Epithelial cell of esophagus (primary cell): ENCODE measurements at regions not wholly inside any gene's neighbourhood (a gene's known extent, or its start where the extent isn't known, plus 50 kb on each side); places are given as distances from the start of the nearest gene placed in this dataset.
A peak's percentile ranks its signal among the peaks of the same experiment; 100 is the strongest.

Experiments used
- DNase-seq: peaks from one replicate; pipeline ENCODE4 v3.0.0; 2010; ENCODE audit warnings: low read depth
- H3K4me3 ChIP-seq: 2 replicates; pipeline ENCODE4 v1.5.1; 2011; ENCODE audit warnings: mild to moderate bottlenecking, low read length, control low read depth
- TF ChIP-seq, protein P1 (sequence below): IDR thresholded peaks from 2 replicates; pipeline ENCODE4 v1.5.1; 2011; ENCODE audit warnings: low read depth, mild to moderate bottlenecking, low read length, control low read depth, inconsistent platforms; ENCODE audit not compliant: insufficient read depth; ENCODE audit errors: missing control alignments

DNA sequence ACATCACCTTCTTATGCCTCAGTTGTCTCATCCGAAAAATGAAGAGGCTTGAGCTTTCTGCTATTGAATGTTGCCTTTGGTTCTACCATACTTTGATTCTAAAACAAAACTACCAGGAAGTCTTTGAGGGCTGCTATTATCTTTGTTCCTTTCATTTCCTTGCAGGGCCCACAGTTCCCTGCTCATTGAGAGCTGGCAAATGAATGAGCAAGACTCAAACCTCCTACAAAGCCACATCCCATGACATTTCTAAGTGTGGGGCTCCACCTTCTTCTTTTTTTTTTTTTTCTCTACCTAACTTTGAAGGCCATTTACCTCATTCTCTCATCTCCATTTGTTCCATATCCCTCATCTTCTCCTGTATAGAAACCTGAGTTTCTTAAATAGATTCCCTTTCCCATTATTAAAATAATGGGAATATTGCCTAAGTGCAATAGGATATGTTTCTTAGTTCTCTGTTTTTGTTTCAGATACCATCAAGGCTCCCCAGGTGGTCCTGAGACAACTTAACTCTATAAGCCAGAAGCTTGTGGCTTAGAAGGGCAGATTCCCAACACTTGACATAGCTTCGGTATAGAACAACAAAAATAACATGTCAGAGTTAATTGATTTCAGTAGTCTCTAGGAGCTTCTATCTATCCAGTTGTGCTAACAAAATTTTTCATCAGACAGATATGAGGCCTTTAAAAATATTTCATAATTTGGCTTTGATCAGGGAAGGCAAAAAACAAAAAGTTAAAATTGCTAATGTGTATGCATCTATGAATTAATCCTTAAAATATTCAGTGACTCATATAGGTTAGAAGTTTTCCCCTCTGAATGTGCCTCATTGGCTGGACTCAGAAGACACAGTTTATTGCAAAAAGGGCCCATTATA lies 951.6 kb downstream of the TUSC7 start:
- DNase-seq: peak; percentile 23
- TF ChIP-seq, protein P1, sequence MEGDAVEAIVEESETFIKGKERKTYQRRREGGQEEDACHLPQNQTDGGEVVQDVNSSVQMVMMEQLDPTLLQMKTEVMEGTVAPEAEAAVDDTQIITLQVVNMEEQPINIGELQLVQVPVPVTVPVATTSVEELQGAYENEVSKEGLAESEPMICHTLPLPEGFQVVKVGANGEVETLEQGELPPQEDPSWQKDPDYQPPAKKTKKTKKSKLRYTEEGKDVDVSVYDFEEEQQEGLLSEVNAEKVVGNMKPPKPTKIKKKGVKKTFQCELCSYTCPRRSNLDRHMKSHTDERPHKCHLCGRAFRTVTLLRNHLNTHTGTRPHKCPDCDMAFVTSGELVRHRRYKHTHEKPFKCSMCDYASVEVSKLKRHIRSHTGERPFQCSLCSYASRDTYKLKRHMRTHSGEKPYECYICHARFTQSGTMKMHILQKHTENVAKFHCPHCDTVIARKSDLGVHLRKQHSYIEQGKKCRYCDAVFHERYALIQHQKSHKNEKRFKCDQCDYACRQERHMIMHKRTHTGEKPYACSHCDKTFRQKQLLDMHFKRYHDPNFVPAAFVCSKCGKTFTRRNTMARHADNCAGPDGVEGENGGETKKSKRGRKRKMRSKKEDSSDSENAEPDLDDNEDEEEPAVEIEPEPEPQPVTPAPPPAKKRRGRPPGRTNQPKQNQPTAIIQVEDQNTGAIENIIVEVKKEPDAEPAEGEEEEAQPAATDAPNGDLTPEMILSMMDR: no peak
- no peak overlapping the region for H3K4me3 ChIP-seq

- DNase-seq: no peak
- no peak overlapping the region for H3K4me3 ChIP-seq
- TF ChIP-seq, protein P1: no peak
These were observed 952.2 kb downstream of the TUSC7 start for GRCh38 chr3:117661818-117662095.

- TF ChIP-seq, protein P1: no peak
- DNase-seq: peak; percentile 30
- no peak overlapping the region for H3K4me3 ChIP-seq
These were observed 955.7 kb downstream of the TUSC7 start for GRCh38 chr3:117665296-117665695.

DNA sequence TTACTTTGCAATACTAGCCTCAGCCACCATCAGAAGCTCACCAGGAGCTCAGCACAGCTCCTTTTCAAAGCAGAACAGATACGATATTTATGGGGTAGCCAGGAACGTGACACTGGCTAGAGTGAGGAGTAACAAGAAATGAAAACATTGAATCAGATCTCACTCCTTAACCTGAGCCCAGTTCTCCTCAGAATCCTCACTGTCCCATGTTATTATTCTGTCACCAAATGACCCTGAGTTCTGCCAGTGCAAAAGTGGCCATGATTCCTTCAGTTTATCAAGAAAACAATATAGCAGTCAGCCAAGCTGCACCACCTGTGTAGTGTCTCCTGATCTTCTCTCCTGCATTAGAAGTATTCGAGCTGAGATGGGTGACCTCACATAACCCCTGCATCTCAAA lies 956.7 kb downstream of the TUSC7 start:
- no peak for DNase-seq
- no peak overlapping the region for H3K4me3 ChIP-seq
- TF ChIP-seq, protein P1: no peak

- H3K4me3 ChIP-seq: no peak overlapping the region
- no peak for DNase-seq
- TF ChIP-seq, protein P1: no peak
These were observed 957.2 kb downstream of the TUSC7 start for GRCh38 chr3:117666812-117667211.

- DNase-seq: peak; percentile 8
- no peak overlapping the region for H3K4me3 ChIP-seq
- TF ChIP-seq, protein P1: no peak
These were observed 960.2 kb downstream of the TUSC7 start for GRCh38 chr3:117669774-117670173.
